ENCODE measurements at regions not wholly inside any gene's neighbourhood (a gene's known extent, or its start where the extent isn't known, plus 50 kb on each side); places are given as distances from the start of the nearest gene placed in this dataset.

DNA sequence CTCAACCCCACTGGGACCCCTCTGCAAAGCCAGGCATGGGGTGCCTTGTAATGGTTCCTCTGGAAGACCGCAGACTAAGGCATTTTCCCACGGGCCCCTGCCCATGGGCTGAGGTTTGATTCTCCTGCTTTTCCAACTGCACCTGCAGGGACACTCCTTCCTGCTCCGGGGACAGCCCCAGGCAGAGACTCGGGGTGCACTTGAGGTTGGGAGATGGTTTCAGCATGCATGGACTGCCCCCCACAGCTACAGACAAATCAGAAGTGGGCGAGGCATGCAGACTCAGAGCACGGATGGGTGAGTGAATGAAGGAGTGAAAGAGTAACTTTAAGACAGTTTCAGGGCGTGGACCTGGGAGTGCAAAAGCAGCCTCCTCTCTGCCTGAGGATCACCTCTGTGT, 87.9 kb upstream of the RPL38 start:
- 38 to 43% methylated on average over 7 of the region's 7 CpGs for WGBS, 2 donors

DNA sequence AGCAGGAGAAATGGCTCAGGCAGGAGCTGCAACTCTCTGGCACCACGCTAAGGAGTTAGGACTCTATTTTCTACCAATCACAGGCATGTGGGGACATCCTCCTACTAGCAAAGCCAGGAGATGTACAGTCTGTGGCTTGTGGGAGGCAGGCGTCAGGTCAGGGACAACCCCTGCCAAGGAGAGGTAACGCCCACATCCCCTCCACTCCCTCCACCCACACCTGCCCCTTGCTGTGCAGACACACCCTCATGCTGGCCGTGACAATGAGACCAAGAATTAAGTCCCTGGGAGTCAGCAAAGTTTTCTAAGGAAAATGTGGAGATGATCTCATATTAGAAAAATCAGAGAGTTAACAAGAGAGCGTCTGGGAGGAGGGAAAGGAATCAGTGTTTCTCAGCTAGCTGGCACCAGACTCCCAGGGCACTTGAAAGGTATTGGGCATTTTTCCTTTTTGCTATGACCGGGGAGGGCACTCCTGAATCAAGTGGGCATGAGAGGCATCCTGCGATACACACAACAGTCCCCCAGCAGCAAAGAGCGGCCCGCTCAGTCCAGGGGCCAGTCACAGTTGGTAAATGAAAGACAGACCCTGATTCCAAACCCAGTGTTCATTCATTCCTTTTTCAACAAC, 87.3 kb upstream of the RPL38 start:
- Histone ChIP-seq H3K36me3 (ENCODE audit: control insufficient read depth in 2 of 2, insufficient read depth in 2 of 2, low read length in 1 of 2) (no peaks in the 10 kb centered on the region), H3K9me3 (ENCODE audit: control insufficient read depth in 2 of 2, insufficient read depth in 1 of 2, low read depth in 1 of 2, low read length in 1 of 2) (no peaks in the 10 kb centered on the region), H3K27me3 (ENCODE audit: control insufficient read depth in 1 of 2, insufficient read depth in 2 of 2, low read length in 2 of 2) (no peaks in the 10 kb centered on the region), H3K27ac (ENCODE audit: low read depth in 2 of 2, low read length in 1 of 2) (no peak overlapping the region), H3K4me1 (ENCODE audit: control insufficient read depth in 2 of 2, insufficient read depth in 2 of 2, low read length in 1 of 2) (no peaks in the 10 kb centered on the region), H3K4me3 (ENCODE audit: low read depth in 1 of 2, low read length in 2 of 2) (no peak overlapping the region)
- 33 to 39% methylated on average over 9 of the region's 9 CpGs for WGBS, 2 donors

More for the DNA sequence above, 87.9 kb upstream of the RPL38 start:
- Histone ChIP-seq H3K4me3 (ENCODE audit: low read depth in 1 of 2, low read length in 2 of 2) (no peak overlapping the region), H3K27me3 (ENCODE audit: control insufficient read depth in 1 of 2, insufficient read depth in 2 of 2, low read length in 2 of 2) (no peaks in the 10 kb centered on the region), H3K4me1 (ENCODE audit: control insufficient read depth in 2 of 2, insufficient read depth in 2 of 2, low read length in 1 of 2) (no peaks in the 10 kb centered on the region), H3K36me3 (ENCODE audit: control insufficient read depth in 2 of 2, insufficient read depth in 2 of 2, low read length in 1 of 2) (no peaks in the 10 kb centered on the region), H3K9me3 (ENCODE audit: control insufficient read depth in 2 of 2, insufficient read depth in 1 of 2, low read depth in 1 of 2, low read length in 1 of 2) (no peaks in the 10 kb centered on the region), H3K27ac (ENCODE audit: low read depth in 2 of 2, low read length in 1 of 2) (no peak overlapping the region)

DNA sequence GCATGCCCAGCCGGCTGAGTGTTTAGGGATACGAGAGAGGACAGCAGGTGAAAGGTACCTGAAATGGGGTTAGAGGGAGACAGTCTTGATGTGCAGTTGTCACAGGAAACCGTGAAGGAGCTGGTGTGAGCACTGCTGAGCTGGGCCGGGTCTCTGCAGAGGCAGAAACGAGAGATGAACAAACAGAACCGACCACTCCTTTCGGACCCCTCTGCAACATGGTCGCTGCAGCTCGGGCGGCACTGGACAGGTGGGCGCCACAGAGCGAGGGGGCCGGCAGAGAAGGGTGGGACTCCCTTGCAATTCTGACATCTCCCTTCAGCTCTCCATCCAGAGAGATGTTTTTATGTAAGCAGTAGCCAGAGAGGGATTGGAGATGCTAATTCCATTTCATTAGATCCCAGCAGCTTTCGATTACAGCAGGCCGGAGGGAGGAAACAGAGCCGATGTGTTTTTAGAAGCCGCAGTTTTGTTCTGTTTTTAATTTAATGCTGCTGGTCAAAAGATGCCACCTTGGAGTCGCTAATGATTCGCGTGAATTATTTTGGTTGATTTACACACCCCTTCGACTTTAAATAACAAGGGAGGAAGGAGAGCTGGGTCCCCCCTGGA, 86.3 kb upstream of the RPL38 start:
- Histone ChIP-seq H3K27me3 (ENCODE audit: control insufficient read depth in 1 of 2, insufficient read depth in 2 of 2, low read length in 2 of 2) (no peaks in the 10 kb centered on the region), H3K36me3 (ENCODE audit: control insufficient read depth in 2 of 2, insufficient read depth in 2 of 2, low read length in 1 of 2) (no peaks in the 10 kb centered on the region), H3K27ac (ENCODE audit: low read depth in 2 of 2, low read length in 1 of 2) (no peak overlapping the region), H3K9me3 (ENCODE audit: control insufficient read depth in 2 of 2, insufficient read depth in 1 of 2, low read depth in 1 of 2, low read length in 1 of 2) (peaks cover 0 to 3% of the 10 kb centered on the region in 2 donors), H3K4me3 (ENCODE audit: low read depth in 1 of 2, low read length in 2 of 2) (no peak overlapping the region), H3K4me1 (ENCODE audit: control insufficient read depth in 2 of 2, insufficient read depth in 2 of 2, low read length in 1 of 2) (no peaks in the 10 kb centered on the region)
- 73 to 82% methylated on average over 21 of the region's 21 CpGs for WGBS, 2 donors

DNA sequence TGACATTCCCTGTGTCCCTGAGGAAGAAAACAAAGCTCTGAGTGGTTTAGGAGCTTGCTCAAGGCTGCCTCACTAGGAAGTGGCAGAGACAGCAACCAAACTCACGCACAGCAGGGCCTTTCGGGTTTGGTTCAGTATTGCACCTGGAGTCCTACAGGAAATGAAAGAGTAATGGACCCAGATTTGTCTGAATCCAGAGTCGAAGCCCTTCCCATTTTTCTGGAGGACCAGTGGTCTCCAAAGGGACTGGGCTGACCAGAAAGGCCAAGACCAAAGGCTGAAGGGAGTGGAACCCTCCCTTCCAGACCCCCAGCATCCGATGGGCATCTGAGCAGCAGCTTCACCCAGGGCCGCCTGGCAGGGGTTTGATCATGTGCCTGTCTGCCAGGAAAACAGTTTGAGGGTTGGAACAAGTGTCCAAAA, 85.5 kb upstream of the RPL38 start:
- 70 to 77% methylated on average over 5 of the region's 5 CpGs for WGBS, 2 donors
- Histone ChIP-seq H3K36me3 (ENCODE audit: control insufficient read depth in 2 of 2, insufficient read depth in 2 of 2, low read length in 1 of 2) (no peaks in the 10 kb centered on the region), H3K27ac (ENCODE audit: low read depth in 2 of 2, low read length in 1 of 2) (no peak overlapping the region), H3K4me1 (ENCODE audit: control insufficient read depth in 2 of 2, insufficient read depth in 2 of 2, low read length in 1 of 2) (no peaks in the 10 kb centered on the region), H3K4me3 (ENCODE audit: low read depth in 1 of 2, low read length in 2 of 2) (no peak overlapping the region), H3K27me3 (ENCODE audit: control insufficient read depth in 1 of 2, insufficient read depth in 2 of 2, low read length in 2 of 2) (no peaks in the 10 kb centered on the region), H3K9me3 (ENCODE audit: control insufficient read depth in 2 of 2, insufficient read depth in 1 of 2, low read depth in 1 of 2, low read length in 1 of 2) (peaks cover 0 to 3% of the 10 kb centered on the region in 2 donors)

DNA sequence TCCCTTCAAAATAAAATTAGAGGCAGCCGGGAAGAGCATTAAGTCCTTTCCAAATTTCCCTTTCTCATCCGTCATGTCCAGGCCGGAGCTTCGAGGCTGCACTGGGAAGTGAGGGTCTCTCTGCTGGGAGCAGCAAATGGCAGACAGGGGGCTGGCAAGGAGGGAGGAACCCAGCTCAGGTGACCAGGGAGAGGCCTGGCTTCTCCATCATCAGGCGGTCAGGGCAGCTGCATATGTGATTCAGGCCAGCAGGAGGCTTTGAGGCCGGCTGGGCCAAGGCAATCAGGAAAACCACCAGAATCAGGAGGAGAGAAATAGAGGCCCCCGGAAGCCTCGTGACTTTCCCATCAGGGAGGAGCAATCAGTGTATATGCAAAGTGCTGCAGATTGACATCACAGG, 85.0 kb upstream of the RPL38 start:
- H3K4me3 ChIP-seq (ENCODE audit: low read depth in 1 of 2, low read length in 2 of 2) = no peak overlapping the region
- peaks cover 0 to 3% of the 10 kb centered on the region in 2 donors for H3K9me3 ChIP-seq (ENCODE audit: control insufficient read depth in 2 of 2, insufficient read depth in 1 of 2, low read depth in 1 of 2, low read length in 1 of 2)
- H3K36me3 ChIP-seq (ENCODE audit: control insufficient read depth in 2 of 2, insufficient read depth in 2 of 2, low read length in 1 of 2) = no peaks in the 10 kb centered on the region
- no peak overlapping the region for H3K27ac ChIP-seq (ENCODE audit: low read depth in 2 of 2, low read length in 1 of 2)
- no peaks in the 10 kb centered on the region for H3K27me3 ChIP-seq (ENCODE audit: control insufficient read depth in 1 of 2, insufficient read depth in 2 of 2, low read length in 2 of 2)
- H3K4me1 ChIP-seq (ENCODE audit: control insufficient read depth in 2 of 2, insufficient read depth in 2 of 2, low read length in 1 of 2) = no peaks in the 10 kb centered on the region
- WGBS, 2 donors = 58 to 66% methylated on average over 8 of the region's 8 CpGs

DNA sequence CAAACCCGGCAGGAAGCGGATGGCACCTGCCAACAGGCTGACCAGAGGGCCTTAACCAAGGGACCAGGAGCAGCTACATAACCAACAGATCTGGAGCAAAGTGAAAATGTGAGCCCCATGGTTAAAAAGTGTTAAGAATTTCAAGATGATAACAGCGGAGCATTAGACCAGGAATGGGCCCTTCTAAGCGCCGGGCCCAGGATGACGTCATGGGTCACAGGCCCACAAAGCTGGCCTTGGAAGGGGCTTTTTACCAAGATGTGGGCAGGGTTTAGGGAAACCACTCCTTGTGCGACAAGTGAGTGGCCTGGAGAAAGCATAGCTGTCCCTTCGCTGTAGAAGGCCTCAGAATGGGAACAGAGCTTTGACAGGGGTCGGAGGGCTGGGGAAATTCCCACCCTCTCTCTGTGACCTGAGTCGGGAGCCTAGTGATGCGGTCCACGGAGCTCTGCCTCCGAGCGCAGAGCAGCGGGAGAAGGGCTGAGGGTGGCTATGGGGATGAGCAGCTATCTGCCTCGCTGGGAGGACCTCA, 84.4 kb upstream of the RPL38 start:
- WGBS, 2 donors = 84 to 89% methylated on average over 16 of the region's 16 CpGs
- Histone ChIP-seq H3K36me3 (ENCODE audit: control insufficient read depth in 2 of 2, insufficient read depth in 2 of 2, low read length in 1 of 2) (no peaks in the 10 kb centered on the region), H3K27me3 (ENCODE audit: control insufficient read depth in 1 of 2, insufficient read depth in 2 of 2, low read length in 2 of 2) (no peaks in the 10 kb centered on the region), H3K9me3 (ENCODE audit: control insufficient read depth in 2 of 2, insufficient read depth in 1 of 2, low read depth in 1 of 2, low read length in 1 of 2) (peaks cover 0 to 3% of the 10 kb centered on the region in 2 donors), H3K27ac (ENCODE audit: low read depth in 2 of 2, low read length in 1 of 2) (no peak overlapping the region), H3K4me3 (ENCODE audit: low read depth in 1 of 2, low read length in 2 of 2) (no peak overlapping the region), H3K4me1 (ENCODE audit: control insufficient read depth in 2 of 2, insufficient read depth in 2 of 2, low read length in 1 of 2) (no peaks in the 10 kb centered on the region)

DNA sequence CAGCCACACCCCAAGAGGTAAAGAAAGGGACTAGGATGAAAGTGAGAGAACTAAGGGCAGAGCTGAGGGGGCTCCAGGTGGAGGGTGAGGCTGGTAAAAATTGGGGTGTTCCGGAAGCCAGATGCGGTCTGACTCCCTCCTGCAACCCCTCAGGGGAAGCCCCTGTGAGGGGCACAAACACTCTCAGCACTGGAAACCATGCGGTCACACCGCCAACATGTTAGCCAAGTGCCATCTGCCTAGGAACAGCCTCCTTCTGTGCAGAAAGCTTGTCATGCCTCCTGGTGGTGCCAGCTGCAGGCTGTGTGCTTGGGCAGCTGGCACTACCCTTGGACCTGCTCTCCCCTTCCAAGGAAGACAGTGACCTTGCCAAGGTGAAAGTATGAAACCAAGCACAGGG, 83.5 kb upstream of the RPL38 start:
- no peaks in the 10 kb centered on the region for H3K27me3 ChIP-seq (ENCODE audit: control insufficient read depth in 1 of 2, insufficient read depth in 2 of 2, low read length in 2 of 2)

DNA sequence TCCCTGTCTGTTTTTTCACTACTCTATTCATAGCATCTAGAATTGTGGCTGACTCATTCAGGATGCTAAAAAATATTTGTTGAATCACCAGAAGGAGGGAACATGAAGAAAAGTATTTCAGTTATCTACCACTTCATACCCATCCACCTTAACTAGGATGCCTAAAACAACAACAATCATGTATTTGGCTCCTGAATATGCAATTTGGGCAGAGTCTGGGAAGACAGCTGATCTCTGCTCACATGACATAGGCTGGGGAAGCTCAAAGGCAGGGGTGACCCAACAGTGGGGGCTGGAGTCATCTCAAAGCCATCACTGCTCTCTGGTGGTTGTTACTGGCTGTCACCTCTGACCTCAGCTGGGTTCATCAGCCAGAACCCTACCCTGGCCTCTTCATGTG, 80.1 kb upstream of the RPL38 start:
- Histone ChIP-seq H3K36me3 (ENCODE audit: control insufficient read depth in 2 of 2, insufficient read depth in 2 of 2, low read length in 1 of 2) (no peaks in the 10 kb centered on the region), H3K27ac (ENCODE audit: low read depth in 2 of 2, low read length in 1 of 2) (no peak overlapping the region), H3K4me1 (ENCODE audit: control insufficient read depth in 2 of 2, insufficient read depth in 2 of 2, low read length in 1 of 2) (no peaks in the 10 kb centered on the region), H3K27me3 (ENCODE audit: control insufficient read depth in 1 of 2, insufficient read depth in 2 of 2, low read length in 2 of 2) (peaks cover 0 to 4% of the 10 kb centered on the region in 2 donors), H3K4me3 (ENCODE audit: low read depth in 1 of 2, low read length in 2 of 2) (no peak overlapping the region), H3K9me3 (ENCODE audit: control insufficient read depth in 2 of 2, insufficient read depth in 1 of 2, low read depth in 1 of 2, low read length in 1 of 2) (peaks cover 0 to 3% of the 10 kb centered on the region in 2 donors)

More for the DNA sequence above, 83.5 kb upstream of the RPL38 start:
- 88 to 92% methylated on average over 4 of the region's 4 CpGs for WGBS, 2 donors
- no peak overlapping the region for H3K27ac ChIP-seq (ENCODE audit: low read depth in 2 of 2, low read length in 1 of 2)
- H3K36me3 ChIP-seq (ENCODE audit: control insufficient read depth in 2 of 2, insufficient read depth in 2 of 2, low read length in 1 of 2) = no peaks in the 10 kb centered on the region
- H3K4me1 ChIP-seq (ENCODE audit: control insufficient read depth in 2 of 2, insufficient read depth in 2 of 2, low read length in 1 of 2) = no peaks in the 10 kb centered on the region
- no peak overlapping the region for H3K4me3 ChIP-seq (ENCODE audit: low read depth in 1 of 2, low read length in 2 of 2)
- H3K9me3 ChIP-seq (ENCODE audit: control insufficient read depth in 2 of 2, insufficient read depth in 1 of 2, low read depth in 1 of 2, low read length in 1 of 2) = peaks cover 0 to 3% of the 10 kb centered on the region in 2 donors

DNA sequence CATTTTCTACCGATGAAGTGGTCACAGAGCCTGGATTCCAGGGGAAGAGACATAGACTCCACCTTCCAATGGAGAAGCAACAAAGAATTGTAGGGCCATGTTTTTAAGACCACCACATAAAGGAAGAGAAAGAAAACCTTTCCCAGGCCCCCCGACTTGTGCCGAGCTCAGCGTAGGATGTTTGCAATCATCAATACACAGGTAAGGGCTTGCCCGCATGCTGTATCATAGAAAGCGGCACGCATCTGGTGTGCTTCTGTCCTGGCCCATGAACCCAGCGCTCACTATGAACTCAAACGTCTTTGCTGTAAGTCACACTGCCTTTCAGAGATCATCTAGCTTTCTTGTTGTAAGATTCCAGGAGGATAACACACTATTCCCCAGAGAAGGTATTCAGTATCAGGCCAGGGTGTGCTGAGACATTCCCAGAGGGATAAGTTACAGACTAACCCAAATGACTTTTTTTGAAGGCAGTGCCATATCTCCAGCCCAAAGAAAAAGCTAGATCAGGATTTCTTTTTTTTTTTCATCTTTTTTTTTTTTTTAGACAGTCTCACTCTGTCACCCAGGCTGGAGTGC, 79.5 kb upstream of the RPL38 start:
- 83 to 86% methylated on average over 9 of the region's 9 CpGs for WGBS, 2 donors
- Histone ChIP-seq H3K27ac (ENCODE audit: low read depth in 2 of 2, low read length in 1 of 2) (no peak overlapping the region), H3K9me3 (ENCODE audit: control insufficient read depth in 2 of 2, insufficient read depth in 1 of 2, low read depth in 1 of 2, low read length in 1 of 2) (peaks cover 0 to 3% of the 10 kb centered on the region in 2 donors), H3K4me3 (ENCODE audit: low read depth in 1 of 2, low read length in 2 of 2) (no peak overlapping the region), H3K4me1 (ENCODE audit: control insufficient read depth in 2 of 2, insufficient read depth in 2 of 2, low read length in 1 of 2) (no peaks in the 10 kb centered on the region), H3K36me3 (ENCODE audit: control insufficient read depth in 2 of 2, insufficient read depth in 2 of 2, low read length in 1 of 2) (no peaks in the 10 kb centered on the region), H3K27me3 (ENCODE audit: control insufficient read depth in 1 of 2, insufficient read depth in 2 of 2, low read length in 2 of 2) (peaks cover 0 to 4% of the 10 kb centered on the region in 2 donors)

All from esophagus (tissue), 2 donors.